ENCODE measurements at regions not wholly inside any gene's neighbourhood (a gene's known extent, or its start where the extent isn't known, plus 50 kb on each side); places are given as distances from the start of the nearest gene placed in this dataset.
"Not testable (repeated sequence)": the region's sequence is repeated elsewhere in the genome, so short reads cannot be mapped to it uniquely, and the experiment has no call there.

DNA sequence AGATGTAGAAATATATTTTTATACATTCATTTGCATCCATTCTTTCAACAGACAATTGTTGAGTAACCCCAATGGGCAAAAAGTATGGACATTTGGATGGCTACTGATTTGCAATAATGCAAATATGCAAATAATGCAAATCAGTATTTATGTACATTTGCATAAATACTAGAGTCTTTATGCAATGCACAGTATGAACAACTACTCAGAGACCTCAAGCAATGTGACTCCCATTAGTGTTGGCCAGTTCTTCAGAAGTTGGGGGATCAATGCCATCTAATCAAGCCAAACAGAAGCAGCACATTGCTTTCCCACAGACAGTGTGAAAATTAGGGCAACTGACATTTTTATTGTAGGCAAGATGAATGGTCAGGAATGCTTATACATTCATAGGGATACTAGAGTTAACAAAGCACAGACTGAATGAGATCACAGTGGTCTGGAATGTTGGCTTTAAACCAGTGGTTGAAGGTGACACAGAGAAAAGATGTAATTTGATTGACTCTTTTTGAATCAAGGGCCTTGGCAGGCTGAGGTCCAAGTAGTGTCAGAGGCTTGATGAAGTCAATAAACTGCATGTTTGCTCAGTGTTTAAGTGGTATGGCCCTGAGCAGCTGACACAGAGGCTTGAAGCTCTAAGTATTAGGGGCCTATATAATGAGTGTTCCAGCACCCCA, 256.6 kb downstream of the CTH start:
- DNase-seq (ENCODE audit: low read depth in 2 of 3, low spot score in 2 of 3), result no peak

DNA sequence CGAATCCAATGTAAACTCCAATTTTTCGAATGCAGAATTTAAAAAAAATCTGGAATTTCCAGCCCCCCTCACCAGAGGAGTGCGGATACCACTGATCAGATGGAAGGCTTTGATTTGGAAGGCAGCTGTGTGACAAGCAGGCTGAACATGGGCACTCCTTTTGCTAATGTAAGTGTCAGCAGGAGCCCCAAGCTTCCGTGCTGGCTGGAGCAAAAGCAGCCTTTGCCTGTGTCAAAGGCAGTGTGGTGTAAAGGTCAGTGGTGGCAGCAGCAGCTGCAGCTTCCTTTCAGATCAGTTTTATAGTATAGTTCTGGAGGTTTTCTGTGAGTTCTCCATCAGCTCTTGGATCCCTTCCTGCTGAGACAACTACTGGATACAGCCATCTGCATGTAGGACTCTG, 259.9 kb downstream of the CTH start:
- no peak for DNase-seq (ENCODE audit: low read depth in 2 of 3, low spot score in 2 of 3)

DNA sequence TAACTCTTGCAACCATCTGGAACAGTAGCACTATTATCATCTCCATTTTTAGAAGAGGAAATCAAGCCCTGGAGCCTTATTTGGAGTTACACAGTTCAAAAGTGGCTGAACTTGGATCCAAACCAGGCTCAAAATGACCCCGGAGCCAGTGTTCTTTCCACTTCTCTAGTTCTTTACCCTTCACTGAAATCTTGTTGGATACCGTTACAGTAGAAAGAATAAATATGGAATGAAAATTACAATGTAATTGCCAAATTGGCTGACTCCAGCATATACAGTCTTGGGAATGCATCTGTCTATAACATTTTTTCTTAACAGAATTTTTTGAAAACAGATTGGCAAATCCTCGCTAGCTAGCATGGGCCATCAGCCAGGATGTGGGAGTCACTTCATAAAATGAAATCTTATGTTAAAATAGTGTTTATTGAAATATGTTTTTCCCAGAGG, 261.4 kb downstream of the CTH start:
- DNase-seq (ENCODE audit: low read depth in 2 of 3, low spot score in 2 of 3), result no peak

DNA sequence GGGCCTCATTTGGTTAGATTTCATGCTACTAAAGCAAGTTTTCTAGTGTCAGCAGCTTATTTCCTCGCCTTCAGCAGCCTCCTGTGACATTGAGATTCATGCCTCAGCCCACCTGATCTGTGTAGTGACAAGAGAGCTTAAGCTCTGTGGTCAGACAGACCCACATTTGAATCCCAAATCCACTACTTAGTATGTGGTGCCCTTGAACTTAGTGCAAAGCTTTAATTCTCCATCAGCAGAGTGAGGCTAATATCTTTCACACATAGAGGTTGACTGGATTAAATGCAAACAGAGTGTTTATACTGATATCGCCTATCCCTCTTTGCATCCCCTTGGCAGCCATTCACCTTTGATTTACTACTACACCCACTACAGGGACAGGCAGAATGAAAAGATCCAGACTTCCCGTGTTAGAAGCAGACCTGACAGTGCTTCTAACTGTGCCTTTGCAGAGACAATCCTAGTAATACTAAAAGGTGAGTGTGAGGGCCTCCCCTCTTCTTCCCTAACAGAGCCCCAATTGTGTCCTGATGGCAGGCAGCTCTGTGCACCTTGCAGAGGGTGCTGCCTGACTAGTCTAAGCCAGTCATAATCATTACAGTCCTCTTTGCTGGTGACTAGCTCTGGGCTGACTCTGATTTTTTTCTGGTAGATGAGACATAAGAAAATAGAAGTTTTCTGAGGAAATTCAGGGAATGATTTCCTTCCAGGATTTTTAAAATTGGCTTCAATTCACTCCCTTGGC, 264.0 kb downstream of the CTH start:
- no peak for DNase-seq (ENCODE audit: low read depth in 2 of 3, low spot score in 2 of 3)

DNA sequence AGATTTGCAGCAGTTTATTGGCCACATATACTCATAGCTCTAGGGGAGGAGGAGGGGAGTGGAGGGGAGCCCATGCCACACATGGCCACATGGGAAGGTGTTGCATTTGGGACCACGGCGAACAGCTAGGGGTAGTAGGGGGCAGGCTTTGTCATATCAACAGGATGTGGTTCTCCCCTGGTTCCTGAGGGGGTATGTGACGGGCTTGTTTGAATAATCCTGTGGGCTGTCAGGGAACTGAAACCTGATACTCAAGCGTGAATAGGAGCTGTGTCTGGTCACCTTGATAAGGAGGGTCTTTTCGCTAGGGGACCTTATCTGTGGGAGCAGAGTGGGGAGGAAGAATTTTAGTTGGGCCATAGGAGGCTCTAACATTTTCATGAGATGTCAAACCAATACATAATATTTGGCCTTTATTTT, 264.7 kb downstream of the CTH start:
- DNase-seq (ENCODE audit: low read depth in 2 of 3, low spot score in 2 of 3), result no peak

DNA sequence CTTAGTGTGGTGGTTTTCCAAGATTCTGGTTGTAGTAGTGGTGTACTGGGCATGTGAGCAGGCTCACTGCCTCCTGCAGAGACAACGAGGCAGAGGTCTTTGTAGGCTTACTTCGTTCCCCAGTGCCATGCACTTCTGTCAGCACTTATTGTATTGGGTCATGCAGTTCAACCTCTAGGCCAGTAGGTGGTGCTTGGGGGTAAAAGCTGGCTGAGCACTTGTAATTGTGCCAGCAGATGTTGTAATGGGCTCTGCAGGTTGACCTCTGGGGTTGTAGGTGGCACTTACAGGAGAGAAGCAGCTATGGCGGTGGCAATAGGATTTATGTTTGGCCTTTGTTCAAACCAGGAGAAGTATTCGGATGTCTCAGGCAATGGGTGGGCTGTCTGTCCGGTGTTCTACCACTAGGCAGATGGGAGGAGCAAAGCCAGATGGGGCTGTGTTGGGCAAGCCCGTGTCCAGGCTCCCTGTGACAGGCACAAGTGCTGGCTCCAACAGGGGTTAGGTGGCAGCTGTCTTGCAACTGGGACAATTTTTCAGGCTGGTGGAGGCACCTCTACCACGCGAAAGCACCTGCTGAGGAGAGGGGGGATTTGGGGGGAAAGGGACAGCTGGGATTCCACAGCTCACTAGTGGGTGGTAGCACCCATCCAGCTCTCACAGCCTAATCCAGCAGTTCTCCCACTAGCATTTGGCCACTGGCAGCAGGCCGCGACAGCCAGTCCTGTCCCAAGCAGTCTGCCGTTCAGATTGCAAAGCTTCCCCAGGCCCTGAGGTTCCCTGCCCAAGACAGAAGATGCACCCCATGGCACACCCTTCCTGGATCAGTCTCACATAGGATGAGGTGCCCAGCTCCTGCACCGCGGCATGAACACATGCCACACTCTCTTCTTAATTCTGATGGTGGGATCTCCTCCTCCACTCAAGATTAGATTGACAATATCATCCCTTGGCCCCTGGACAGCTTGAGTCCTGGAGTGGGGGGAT, 274.5 kb downstream of the CTH start:
- DNase-seq (ENCODE audit: low read depth in 2 of 3, low spot score in 2 of 3), result peak in 1 of 3 experiments; percentile 5

DNA sequence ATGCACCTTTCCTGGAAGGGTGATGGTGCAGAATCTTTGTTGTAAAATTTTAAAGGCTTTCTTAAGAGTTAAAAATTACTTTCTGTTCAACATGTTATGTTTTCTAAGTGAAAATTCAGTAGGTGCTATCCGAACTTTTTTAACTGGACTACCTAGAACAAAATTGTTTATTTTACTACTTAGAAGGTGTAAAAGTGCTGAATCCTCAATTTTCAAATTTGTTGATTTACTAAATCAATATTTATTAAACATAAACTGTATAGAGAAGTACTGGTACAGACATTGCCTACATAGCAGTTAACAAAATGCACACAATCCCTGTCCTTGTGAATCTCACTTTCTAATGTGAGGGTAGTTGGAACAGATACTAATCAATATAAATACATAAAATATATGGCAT, 277.5 kb downstream of the CTH start:
- DNase-seq (ENCODE audit: low read depth in 2 of 3, low spot score in 2 of 3), result no peak

DNA sequence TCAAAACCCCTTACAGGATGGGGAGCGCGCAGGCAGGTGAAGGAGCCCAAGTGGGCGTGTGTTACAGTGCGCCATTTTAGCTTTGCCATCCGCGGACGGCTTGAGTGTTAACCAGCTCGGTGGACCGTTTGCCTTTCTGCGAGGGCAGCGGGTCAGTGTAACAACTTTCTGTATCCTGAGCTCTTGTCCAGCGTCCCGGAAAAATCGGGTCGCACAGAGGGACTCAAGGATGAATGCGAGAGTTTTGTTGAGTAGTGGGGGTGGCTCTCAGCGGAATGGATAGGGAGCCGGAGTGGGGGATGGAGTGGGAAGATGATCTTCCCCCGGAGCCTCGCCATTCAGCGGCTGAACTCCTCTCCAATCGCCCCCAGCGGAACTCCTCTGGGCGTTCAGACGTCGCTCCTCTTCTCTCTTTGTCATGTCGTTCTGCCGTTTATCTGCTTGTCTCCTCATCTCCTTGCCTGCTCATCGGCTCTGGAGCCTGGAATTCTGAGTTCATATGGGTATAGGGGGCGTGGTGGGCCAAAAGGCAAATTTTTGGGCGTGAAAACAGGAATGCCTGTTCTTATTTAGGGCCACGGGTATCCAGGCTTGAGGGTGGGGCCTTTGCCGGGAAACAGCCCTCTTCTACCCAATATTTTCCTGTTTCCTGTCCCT, 295.4 kb downstream of the CTH start:
- no peak for DNase-seq (ENCODE audit: low read depth in 2 of 3, low spot score in 2 of 3)

DNA sequence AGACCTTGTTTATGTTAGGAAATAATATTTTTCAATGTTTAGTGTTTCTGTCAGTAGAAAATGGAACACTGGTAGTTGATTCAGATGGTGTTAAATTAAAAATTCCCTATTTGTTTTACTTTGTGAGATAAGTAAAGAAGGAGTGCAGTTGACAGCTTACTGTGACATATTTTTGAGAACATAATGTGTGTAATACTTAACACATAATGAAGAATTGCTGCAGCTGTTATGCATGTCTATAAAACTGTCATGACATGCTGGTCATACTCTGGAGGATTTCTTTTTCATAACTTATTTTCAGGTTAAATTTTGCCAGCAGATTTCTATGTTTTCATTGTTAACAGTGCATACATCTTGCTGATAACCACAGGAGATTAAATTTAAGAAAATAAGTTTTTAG, 296.1 kb downstream of the CTH start:
- DNase-seq (ENCODE audit: low read depth in 2 of 3, low spot score in 2 of 3), result no peak

DNA sequence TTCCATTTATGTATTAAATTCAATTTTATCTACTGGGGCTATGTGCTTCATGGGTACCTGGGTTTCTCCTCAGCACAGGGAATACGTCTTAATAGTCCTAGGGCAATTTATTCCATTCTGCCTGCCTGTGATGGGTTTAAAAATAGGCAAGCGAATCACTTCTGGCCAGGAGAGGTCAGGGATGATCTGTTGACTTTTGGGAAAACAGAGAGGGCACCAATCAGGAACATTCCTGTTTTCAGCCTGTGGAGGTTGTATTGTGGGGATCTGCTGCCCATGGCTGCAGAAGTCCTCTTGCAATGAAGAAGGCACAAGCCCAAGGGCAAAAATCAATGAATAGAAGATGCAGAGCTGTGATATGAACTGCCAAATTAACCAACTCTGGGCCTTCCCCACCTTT, 303.1 kb downstream of the CTH start:
- DNase-seq (ENCODE audit: low read depth in 2 of 3, low spot score in 2 of 3), result no peak

DNA sequence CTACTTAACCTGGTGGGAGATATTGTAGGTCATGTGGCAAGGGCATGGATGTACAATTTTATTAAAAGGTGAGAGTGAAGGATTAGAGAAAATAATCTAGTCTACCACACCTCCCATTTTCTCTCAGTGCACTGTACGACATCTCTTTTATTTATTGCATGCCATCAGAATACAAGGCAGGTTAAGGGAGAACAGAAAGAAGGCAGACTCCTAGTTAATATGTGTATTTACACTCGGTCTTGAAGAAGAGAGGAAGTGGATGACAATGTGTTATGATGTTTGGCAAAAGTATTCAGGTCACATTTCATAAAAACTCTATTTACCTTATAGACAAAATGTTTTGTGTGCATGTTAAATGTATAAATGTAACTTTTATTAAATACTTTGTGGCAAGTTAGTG, 306.1 kb downstream of the CTH start:
- no peak for DNase-seq (ENCODE audit: low read depth in 2 of 3, low spot score in 2 of 3)

DNA sequence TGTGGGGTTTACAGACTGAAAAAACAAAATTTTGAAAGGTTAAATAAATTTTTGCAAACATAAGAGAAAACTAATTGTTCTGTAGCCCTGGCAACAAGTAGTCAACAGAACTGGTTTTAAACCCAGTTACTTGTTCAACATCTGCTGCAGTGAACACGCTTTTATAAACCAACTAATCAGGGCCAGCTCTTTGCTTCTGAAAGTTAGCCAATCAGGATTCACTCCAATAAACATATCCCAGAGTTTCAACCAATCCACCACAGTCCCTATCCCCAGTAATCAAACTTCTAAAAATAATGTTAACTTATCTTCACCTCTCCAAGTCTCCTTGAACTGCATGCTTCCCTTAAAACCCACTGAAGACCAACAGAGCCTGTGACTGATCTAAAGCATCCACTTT, 306.6 kb downstream of the CTH start:
- DNase-seq (ENCODE audit: low read depth in 2 of 3, low spot score in 2 of 3), result no peak

DNA sequence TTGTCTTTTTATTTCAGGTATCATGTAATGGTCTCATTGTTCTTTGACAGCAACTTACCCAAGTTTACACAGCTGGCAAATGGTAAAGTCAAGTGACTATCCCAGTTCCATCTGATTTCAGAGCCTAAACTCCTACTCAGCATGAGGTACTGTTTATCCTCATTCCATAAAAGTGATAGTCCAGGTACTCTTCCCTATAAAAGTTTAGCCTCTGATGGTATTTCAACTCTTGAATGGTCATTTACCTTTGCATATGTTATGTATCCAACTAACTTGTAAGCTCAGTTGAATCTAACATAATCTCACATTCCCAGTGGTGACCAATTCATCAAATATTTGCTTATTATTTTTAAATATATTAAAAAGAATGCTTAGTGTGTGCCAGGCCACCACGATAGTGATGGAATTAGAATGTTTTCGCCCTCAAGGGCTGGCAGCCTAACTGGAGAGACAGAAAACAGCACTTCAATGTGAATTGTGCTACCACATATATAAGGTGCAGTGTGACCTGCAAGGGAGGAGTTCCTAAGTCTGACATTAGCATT, 307.1 kb downstream of the CTH start:
- no peak for DNase-seq (ENCODE audit: low read depth in 2 of 3, low spot score in 2 of 3)

DNA sequence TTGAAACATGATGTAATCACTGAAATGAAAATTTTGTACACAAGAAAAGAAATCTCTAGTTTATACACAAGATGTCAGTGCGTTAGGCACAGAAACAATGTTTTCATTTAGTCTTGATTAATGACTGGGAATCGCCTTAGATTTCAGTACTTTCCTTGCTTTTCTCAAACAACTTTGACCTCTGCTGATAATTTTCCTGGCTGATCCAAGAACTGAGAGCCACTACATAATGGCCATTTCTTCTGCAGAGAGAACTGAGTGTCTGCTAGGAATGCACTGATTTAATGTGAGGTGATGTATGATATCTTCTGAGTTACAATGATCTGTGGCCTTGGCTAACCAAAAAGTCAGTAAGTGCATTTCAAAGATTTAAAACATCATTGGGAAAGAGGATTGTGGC, 308.1 kb downstream of the CTH start:
- DNase-seq (ENCODE audit: low read depth in 2 of 3, low spot score in 2 of 3), result no peak

DNA sequence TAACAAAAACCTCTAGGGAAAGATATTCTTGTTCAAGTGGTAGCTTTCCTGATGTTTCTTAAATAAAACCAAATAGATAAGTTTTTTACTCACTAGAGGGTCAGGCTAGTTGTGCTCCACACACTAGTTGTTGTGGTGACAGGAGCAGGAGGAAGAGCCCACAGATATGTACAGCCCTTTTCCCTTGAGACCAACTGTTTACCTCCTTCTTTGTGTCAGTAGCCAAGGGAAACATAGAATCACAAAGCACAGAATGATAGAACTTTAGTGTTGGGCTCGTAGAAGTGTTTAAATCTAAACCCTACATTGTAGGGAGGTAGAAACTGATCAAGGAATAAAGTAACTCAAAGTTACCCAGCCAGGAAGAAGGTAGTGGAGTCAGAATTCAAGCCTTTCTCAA, 309.0 kb downstream of the CTH start:
- DNase-seq (ENCODE audit: low read depth in 2 of 3, low spot score in 2 of 3), result no peak

DNA sequence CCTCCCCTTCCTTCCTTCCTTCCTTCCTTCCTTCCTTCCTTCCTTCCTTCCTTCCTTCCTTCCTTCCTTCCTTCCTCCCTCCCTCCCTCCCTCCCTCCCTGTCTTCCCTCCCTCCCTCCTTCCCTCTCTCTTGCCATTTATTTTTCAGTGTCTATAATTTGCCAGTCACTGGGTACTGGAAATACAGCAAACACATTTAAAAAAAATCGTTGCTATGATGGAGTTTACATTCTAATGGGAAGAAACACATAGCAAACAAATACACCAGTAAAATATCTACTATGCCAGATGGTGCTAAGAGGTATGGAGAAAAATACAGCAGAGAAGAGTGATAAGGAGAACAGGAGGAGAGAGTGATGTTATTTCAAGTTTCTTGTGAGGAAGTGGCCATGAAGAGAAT, 309.5 kb downstream of the CTH start:
- no peak for DNase-seq (ENCODE audit: low read depth in 2 of 3, low spot score in 2 of 3)

DNA sequence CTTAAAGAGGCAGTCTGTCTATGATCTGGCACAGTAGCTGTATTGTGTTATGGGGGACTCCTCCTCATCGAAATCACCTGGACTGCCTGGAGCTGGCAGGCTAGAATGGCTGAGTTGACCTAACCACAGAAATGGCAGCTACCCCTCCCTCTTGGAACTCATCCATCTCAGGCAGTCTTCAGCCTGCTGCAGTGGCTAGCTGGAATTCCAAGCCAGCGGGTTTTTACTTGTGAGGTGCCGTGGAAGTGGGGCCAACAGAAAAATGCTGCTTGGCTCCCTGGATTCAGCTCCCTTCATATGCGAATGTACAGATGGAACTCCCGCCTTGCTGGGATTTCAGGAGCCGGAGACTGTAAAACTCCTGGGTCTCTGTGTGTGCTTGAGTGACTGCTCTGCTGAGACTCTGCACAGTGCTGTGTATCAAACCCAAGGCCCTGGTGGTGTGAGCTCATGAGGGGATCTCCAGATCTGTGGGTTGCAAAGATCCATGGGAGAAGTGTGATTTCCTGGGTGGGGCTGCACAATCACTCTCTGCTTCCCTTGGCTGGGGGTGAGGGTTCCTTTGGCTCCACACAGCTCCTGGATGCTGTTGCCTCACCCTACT, 316.9 kb downstream of the CTH start:
- no peak for DNase-seq (ENCODE audit: low read depth in 2 of 3, low spot score in 2 of 3)

DNA sequence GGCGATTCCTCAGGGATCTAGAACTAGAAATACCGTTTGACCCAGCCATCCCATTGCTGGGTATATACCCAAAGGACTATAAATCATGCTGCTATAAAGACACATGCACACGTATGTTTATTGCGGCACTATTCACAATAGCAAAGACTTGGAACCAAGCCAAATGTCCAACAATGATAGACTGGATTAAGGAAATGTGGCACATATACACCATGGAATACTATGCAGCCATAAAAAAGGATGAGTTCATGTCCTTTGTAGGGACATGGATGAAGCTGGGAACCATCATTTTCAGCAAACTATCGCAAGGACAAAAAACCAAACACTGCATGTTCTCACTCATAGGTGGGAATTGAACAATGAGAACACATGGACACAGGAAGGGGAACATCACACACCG, 311.1 kb downstream of the PTGER3 start:
- not testable (repeated sequence) for DNase-seq (ENCODE audit: low read depth in 2 of 3, low spot score in 2 of 3)

DNA sequence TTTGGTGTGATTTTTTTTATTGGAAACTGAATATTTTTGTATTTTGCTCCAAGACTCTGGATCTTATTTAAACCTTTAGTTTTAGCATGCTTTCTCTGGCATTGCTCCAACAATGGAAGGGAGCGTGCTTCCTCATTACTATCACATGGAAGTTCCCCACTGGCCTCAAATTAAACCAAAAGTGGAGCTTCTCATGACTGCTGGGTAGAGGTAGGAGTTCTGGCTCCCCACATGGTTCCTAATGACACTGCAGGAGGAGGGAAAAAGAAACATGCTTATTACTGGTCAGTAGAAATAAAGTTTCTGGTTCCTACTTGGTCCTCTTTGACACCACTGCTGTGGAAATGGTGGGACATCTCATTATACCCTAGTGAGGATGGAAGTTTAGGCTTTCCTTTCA, 310.5 kb downstream of the PTGER3 start:
- DNase-seq (ENCODE audit: low read depth in 2 of 3, low spot score in 2 of 3), result no peak

DNA sequence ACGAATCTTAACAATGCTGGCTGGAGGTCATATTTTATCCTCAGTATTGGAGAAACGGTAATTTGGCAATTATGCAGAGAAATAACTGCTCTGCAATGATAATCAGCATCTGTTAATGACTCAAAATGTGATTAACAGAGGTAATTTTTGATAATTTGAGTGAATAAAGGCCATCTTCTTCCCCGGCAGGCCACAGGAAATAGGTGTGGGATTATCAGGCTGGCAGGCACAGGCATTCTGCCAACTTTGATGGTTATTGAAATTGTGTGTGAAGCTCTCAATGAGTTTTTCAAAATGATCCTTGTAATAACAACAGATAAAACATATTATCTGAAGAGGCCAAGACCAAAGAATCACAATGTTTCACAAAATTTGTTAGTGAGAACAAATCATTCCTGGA, 309.0 kb downstream of the PTGER3 start:
- no peak for DNase-seq (ENCODE audit: low read depth in 2 of 3, low spot score in 2 of 3)

DNA sequence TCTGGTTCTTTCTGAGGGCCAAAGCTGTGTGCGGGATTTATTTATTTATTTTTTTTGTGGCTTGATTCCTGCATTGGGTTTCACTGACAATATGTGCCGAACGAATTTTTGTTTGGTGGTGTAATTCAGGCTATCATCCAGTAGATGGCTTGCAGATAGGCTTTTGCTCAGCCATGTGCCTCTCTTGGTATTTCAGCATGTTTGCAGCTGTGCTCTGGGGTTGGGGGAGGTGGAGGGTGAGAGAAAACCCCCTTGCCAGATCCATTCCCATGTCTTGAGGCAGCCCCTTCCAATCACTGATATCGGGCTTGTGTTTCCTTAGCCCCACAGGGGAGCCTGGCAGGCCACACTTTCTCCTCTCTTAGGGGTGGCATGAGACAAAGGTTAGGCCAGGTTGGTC, 302.4 kb downstream of the PTGER3 start:
- DNase-seq (ENCODE audit: low read depth in 2 of 3, low spot score in 2 of 3), result no peak

All from activated CD8-positive, alpha-beta memory T cell treated with anti-CD3 and anti-CD28 coated beads for 48 hours (primary cell).